ENCODE measurements at regions not wholly inside any gene's neighbourhood (a gene's known extent, or its start where the extent isn't known, plus 50 kb on each side); places are given as distances from the start of the nearest gene placed in this dataset.
"Not testable (repeated sequence)": the region's sequence is repeated elsewhere in the genome, so short reads cannot be mapped to it uniquely, and the experiment has no call there.

GRCh38 chr5:91494447-91494996 is 111.4 kb upstream of the ARRDC3 start:
- no peak for DNase-seq

DNA sequence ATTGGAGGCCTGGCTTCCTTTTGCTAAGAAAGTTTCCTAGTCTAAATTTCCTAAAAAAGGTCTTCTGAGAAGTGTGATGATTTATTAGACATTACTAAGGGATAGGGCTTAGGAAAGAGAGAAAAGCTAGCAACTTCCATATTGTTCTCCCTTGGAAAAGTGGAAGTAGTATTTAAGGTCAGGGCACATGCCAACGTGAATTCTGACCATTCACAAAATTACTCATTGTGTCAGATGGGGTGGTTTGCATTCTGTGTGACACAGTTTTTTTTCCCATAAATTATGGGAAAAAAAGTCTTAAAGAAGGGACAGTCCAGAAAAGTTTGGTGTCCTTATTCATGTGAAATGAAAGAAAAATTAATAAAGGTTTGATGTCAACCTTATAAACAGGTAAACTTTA is 110.0 kb upstream of the ARRDC3 start:
- no peak for DNase-seq

DNA sequence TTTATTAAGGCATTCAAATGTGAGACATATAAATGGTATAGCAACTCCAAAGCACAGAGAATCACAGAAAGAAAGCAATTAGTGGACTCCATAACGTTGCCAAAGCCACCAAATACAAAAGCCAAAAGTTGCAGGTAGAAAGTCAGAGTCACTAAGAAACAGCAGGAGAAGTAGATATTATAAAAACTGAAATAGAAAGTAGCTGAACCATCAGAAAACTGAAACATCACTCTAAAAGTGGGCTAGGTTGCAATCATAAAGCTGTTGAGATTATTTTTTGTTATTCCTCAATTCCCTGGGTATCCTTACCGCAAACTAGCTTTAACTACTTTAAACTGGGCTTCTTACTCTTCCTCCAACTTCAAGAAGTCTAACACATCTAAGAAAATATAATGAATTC is 108.1 kb upstream of the ARRDC3 start:
- DNase-seq, result no peak

GRCh38 chr5:91490316-91490715 is 107.2 kb upstream of the ARRDC3 start:
- DNase-seq, result no peak

- no peak for DNase-seq
Measured at GRCh38 chr5:91487420-91487819, 104.3 kb upstream of the ARRDC3 start.

GRCh38 chr5:91486638-91487037 is 103.5 kb upstream of the ARRDC3 start:
- no peak for DNase-seq

DNA sequence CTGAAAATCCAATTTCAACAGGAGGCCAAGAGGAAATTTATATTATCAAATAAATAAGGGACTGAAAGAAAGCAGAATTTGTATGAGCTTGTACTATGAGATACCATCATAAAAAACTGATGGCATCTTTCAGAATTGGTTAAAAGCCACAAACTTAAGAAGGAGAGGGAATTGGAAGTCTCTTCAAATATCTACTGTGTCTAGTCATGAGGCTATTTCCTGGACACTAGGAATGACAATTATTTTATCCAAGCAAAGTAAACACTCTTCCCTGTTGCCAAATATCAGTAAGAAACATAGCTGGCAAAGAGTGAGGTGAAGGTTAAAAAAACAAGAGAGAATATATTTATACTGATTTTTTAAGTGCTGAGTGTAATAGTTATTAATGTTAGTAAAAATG is 101.5 kb upstream of the ARRDC3 start:
- no peak for DNase-seq

DNA sequence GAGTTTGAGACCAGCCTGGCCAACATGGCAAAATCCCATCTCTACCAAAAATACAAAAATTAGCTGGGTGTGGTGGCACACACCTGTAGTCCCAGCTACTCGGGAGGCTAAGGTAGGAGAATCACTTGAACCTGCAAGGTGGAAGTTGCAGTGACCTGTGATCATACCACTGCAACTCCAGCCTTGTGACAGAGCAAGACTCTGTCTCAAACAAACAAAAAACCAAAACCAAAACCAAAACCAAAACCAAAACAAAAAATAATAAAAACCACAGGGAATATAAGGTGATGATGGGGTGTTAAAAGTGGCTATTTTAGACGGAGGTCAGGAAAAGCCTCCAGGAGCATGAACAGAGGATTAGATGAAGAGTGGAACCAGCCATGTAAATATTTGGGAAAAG is 96.3 kb upstream of the ARRDC3 start:
- DNase-seq, result not testable (repeated sequence)

- DNase-seq, result no peak
Measured at GRCh38 chr5:91478096-91478495, 95.0 kb upstream of the ARRDC3 start.

- no peak for DNase-seq
Measured at GRCh38 chr5:91477408-91477807, 94.3 kb upstream of the ARRDC3 start.

- DNase-seq, result no peak
Measured at GRCh38 chr5:91474201-91474600, 91.1 kb upstream of the ARRDC3 start.

GRCh38 chr5:91472631-91473030 is 89.5 kb upstream of the ARRDC3 start:
- no peak for DNase-seq

DNA sequence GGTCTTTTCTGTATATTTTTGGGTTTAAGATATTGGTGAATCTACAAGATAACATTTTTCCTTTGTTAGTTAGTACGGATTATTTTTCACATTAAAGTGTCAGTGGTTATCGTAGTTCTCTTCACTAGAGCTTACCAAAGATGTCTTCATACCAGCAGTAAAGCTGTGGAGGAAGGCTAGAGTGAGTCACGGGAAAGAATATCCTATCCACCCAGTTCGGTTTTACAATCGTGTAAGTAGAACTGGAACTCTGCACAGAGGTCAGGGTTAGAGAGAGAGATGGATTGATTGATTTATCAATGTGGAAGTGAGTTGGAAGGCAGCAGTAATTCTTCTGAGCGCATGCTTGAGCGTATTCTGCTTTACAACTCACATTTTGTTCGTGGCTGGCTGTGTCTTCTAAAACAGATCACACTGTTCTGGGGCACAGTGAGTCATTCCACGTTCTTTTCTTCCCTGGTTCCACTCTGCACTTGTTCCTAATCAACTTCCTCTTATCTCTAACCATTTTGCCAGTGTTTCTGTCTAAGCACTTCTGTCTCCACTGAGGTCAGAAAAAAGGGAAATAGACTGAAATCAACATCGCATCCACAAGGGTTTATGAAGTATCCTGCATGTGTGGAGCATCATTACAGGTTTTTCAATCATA is 86.5 kb upstream of the ARRDC3 start:
- DNase-seq, result no peak

DNA sequence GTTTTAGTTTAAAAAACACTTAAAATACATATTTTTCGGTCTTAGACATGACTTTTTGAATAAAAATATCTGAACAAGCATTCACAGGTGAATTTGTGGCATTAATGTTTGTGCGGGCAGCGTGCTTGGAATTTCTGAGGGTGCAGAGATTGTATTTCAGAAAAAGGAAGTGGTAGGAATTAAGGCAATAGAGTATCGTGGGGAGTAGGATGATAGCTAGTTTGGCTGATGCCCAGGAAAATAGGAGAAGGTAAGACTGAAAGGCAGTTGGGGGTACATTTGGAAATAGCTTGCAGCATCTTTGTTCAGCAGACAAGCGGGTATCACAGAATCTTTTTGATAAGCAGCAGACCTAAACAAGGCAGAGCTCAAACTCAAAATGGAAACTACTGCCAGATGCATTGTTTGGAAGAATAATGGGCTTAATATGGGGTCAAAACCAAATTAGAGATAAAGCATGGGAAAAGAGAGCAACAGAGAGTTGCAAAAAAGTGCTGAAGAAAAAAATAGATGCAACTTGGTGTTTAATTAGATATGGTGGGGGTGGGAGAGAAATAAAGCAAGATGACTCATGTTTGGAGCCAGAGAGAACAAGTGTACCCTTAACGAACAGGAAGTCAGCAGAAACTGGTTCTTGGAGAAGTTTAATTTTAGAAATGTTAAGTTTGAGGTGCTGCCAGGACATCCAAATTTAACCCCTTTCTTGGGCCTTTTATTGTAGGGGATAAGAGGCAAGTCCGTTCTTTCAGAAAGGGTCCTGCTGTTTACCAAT is 85.7 kb upstream of the ARRDC3 start:
- no peak for DNase-seq

GRCh38 chr5:91464886-91465646 is 81.9 kb upstream of the ARRDC3 start:
- DNase-seq, result no peak

DNA sequence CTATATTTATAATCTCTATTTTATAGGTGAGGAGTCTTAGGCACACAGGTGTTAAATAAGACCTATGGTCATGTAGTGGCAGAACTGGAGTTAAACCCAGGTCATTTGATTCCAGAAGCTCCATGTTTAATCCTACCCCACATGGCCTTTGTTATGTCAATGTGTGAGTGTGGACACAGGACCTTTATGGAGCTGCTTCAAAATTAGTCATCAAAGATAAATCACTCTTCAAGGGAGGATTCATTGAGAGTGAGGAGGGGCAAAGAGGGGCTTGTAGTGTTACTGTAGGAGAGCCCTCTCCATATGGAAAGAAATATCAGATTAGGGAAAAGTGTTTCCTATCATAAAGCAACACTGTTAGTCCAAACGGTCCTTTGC is 74.6 kb upstream of the ARRDC3 start:
- no peak for DNase-seq

DNA sequence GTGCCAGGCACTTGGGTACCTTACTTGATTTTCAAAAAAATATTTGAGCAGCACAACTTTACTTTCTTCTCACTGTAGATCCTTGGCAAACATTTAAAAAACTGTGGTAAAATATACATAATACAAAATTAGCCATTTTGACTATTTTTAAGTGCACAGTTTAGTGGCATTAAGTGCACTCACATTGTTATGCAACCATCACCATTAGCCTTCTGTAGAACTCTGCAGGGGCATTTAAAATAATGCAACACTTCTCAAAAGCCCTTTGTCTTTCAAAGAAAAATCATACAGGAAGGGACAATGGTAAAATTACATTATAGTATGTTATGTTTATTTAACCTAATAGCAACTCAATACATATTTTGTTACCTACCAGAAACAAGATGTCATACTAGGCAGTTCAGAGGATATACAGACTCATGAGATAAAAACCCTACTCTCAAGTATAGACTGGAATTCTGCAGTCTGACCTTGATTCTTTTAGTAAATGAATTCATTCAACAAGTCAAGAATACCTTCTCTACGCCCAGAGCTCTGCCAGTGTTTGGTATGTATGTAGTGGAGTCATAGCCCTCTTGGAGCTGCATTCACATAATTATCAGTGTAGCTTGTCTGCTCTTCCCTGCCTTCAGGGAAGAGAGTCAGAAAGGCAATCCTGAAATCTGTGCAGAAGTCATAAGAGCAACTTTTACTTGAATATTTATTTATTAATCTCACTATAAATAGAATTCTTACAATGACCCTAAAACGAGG is 74.0 kb upstream of the ARRDC3 start:
- no peak for DNase-seq

- no peak for DNase-seq
Measured at GRCh38 chr5:91449083-91449482, 66.0 kb upstream of the ARRDC3 start.

DNA sequence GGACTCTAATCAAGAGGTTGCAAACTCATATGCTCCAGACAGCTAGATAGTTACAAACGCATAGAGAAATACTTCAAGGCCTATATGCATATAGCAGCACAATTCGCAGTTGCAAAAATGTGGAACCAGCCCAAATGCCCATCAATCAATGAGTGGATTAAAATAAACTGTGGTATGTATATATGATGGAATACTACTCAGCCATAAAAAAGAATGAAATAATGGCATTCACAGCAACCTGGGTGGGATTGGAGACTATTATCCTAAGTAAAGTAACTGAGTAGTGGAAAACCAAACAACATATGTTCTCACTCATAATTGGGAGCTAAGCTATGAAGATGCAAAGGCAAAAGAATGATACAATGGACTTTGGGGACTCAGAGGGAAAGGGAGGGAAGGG is 65.0 kb upstream of the ARRDC3 start:
- not testable (repeated sequence) for DNase-seq

- DNase-seq, result not testable (repeated sequence)
Measured at GRCh38 chr5:91446880-91447279, 63.8 kb upstream of the ARRDC3 start.

DNA sequence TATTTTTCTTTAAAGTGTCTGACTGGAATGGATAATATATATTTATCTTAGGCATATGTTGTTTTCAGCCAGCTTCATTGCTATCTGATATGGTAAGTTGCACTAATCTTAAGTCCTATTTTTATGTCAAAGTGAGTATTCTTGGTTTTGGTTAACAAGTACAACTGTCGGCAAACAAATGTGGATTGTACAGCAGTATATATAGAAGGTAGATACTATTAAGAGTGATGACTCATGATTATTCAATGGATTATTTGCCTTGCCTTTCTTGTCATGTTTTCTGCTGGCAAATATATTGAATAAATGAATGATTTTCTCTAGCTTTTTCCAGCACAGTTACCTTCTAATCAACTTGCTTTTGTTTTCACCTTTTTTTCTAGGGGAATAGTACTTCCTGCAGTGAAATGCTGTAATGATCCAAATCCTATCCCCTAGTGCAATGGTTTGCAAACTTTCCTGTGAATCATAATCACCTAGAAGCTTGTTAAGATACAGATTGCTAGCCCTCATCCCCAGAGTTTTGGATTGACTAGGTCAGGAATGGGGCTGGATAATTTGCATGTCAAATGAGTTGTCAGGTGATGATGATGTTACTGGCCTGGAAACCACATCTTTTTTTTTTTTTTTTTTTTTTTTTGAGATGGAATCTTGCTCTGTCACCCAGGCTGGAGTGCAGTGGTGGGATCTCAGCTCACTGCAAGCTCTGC is 60.8 kb upstream of the ARRDC3 start:
- no peak for DNase-seq

DNA sequence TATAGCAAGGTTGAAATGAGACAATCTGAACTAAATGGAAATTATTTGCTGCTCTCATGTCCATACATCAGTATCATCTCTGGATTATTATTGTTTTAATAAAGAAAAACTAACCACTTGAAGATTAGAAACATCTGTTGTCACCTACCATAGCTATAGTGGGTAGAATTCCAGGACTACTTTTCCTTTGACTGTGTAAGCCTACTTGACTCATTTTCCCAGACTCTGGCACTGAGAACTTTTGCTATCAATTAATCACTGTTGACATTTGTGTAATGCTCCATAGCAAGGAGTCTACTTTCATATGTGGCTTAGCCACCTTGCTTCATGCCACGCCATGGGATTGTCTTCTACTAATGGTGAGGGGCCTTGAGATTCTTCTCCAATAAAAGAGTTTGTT is 59.9 kb upstream of the ARRDC3 start:
- no peak for DNase-seq
